8988T (cell line): ENCODE measurements at regions not wholly inside any gene's neighbourhood (a gene's known extent, or its start where the extent isn't known, plus 50 kb on each side); places are given as distances from the start of the nearest gene placed in this dataset.
"Not testable (repeated sequence)": the region's sequence is repeated elsewhere in the genome, so short reads cannot be mapped to it uniquely, and the experiment has no call there.

Source experiments
- DNase-seq: peaks from one replicate; pipeline ENCODE4 v3.0.0; 2011

GRCh38 chr15:96472681-96473080 lies 142.2 kb downstream of the NR2F2 start:
- no peak for DNase-seq

GRCh38 chr15:96473556-96473955 lies 143.1 kb downstream of the NR2F2 start:
- DNase-seq: no peak

- no peak for DNase-seq
Observed at GRCh38 chr15:96474231-96474664, 143.7 kb downstream of the NR2F2 start.

DNA sequence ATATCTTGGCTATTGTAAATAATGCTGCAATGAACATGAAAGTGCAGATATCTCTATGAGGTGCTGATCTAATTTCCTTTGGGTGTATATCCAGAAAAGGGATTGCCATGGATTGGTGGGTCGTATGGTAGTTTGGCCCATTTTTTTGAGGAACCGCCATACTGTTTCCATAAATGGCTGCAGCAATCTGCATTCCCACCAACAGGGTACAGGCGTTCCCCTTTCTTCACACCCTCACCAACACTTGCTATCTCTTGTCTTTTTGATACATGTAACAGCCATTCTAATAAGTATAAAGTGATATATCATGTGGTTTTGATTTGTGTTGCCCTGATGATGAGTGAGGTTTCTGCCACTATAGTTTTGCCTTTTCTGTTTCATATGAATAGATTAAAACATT lies 146.7 kb downstream of the NR2F2 start:
- no peak for DNase-seq

GRCh38 chr15:96484412-96484811 lies 153.9 kb downstream of the NR2F2 start:
- not testable (repeated sequence) for DNase-seq

DNA sequence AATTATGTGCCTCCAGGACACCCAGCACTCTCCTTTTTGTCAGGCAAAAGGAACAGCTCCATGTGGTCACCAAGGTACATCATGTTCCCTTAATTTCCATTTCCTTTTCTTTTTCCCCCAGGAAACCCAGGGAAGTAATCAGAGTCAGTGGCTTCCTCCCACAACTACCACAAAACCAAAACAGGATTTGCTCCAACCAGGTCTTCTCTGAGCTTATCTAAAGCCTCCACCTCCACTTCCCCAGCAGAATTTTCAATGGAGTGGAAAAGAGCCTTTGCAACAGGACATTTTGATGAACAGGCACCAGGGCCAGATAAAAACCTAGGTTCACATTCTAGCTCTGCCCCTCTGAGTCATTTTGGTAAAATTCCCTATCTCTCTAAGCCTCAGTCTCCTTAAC lies 154.3 kb downstream of the NR2F2 start:
- DNase-seq: no peak

DNA sequence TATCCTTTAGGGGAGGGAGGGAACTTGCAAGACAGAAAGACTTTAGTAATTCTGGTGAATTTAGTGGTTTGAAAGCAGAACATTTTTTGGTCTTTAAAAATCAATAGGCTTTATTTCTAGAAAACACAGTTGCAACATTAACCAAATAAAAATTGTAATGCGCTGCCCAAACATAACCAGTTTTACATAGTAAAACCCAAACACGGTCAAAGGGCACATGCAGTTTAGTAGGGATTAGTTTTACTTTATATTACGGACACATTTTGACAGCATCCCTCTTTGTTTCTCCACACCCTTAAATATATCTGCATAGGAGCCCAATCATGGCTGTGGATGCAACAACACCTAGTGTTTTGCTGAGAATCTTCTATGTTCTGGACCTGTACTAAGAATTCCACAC lies 156.7 kb downstream of the NR2F2 start:
- no peak for DNase-seq

DNA sequence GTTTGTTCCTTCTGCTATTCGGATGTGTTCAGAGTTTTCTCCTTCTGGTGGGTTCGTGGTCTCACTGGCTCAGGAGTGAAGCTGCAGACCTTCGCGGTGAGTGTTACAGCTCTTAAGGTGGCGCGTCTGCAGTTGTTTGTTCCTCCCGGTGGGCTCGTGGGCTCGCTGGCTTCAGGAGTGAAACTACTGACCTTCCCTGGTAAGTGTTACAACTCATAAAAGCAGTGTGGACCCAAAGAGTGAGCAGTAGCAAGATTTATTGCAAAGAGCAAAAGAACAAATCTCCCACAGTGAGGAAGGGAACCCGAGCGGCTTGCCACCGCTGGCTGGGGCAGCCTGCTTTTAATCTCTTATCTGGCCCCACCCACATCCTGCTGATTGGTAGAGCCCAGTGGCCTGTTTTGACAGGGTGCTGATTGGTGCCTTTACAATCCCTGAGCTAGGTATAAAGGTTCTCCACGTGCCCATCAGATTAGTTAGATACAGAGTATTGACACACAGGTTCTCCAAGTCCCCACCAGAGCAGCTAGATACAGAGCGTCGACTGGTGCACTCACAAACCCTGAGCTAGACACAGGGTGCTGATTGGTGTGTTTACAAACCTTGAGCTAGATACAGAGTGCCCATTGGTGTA lies 160.7 kb downstream of the NR2F2 start:
- DNase-seq: not testable (repeated sequence)

DNA sequence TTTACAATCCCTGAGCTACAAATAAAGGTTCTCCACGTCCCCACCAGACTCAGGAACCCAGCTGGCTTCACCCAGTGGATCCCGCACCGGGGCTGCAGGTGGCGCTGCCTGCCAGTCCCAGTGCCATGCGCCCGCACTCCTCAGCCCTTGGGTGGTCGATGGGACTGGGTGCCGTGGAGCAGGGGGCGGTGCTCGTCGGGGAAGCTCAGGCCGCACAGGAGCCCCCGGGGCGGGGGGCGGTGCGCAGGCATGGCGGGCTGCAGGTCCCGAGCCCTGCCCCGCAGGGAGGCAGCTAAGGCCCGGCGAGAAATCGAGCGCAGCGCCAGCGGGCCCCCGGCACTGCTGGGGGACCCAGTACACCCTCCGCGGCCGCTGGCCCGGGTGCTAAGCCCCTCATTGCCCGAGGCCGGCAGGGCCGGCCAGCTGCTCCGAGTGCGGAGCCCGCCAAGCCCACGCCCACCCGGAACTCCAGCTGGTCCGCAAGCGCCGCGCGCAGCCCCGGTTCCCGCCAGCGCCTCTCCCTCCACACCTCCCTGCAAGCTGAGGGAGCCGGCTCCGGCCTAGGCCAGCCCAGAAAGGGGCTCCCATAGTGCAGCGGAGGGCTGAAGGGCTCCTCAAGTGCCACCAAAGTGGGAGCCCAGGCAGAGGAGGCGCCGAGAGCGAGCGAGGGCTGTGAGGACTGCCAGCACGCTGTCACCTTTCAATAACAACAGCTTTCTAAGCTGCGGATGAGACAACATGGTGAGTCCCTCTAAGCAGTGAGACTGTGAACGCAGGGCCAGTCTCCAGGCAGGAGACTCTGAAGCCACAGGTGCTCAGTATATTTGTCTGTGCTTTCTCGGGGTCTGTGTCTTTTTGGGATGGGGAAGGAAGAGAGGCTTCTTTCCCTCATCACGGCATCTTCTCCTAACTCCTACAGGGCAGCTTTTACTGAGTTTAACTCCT lies 161.5 kb downstream of the NR2F2 start:
- DNase-seq: not testable (repeated sequence)

DNA sequence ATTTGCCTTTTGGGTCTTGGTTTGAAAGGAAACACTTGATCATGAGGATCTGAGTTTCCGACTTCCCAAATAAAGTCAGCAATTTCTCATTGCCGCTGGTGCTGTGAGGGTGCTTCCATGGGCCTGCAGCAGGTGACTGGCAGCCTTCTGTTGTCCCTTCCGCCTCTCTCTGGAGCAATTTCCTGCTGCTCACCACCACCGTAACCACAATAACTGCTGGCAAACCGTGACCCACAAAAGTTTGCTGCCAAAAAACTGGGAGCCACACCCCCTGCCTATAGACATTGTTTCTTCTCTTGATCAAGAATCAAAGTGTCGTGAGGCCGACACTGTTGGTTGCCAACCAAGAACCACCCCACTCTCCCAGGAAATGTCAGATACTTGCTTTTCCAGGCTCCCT lies 164.0 kb downstream of the NR2F2 start:
- DNase-seq: no peak

- no peak for DNase-seq
Observed at GRCh38 chr15:96495386-96495785, 164.9 kb downstream of the NR2F2 start.

GRCh38 chr15:96497951-96498350 lies 167.5 kb downstream of the NR2F2 start:
- no peak for DNase-seq

GRCh38 chr15:96500508-96500907 lies 170.0 kb downstream of the NR2F2 start:
- no peak for DNase-seq

DNA sequence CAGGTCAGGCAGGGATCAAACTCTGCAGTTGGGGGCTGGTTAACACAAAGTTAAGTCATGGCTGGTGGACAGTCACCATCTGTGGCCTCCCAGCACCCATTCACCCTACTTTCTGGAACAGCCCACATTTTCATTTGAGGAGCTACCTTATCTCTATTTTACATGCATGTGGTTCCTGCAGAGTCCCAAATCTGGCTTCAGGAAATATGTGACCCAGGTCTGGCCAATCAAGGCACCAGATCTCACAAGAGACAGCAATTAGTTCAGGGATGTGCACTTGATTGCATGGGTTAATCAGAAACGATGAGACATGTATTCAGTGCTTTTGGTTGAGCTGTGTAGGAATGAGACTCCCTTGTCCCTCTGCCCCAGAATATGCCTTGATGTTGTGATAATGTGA lies 170.9 kb downstream of the NR2F2 start:
- DNase-seq: no peak

GRCh38 chr15:96502196-96502595 lies 171.7 kb downstream of the NR2F2 start:
- no peak for DNase-seq

GRCh38 chr15:96503276-96503675 lies 172.8 kb downstream of the NR2F2 start:
- DNase-seq: no peak

GRCh38 chr15:96504371-96504770 lies 173.9 kb downstream of the NR2F2 start:
- no peak for DNase-seq

- DNase-seq: no peak
Observed at GRCh38 chr15:96505014-96505413, 174.5 kb downstream of the NR2F2 start.

- no peak for DNase-seq
Observed at GRCh38 chr15:96514607-96515285, 184.2 kb downstream of the NR2F2 start.

DNA sequence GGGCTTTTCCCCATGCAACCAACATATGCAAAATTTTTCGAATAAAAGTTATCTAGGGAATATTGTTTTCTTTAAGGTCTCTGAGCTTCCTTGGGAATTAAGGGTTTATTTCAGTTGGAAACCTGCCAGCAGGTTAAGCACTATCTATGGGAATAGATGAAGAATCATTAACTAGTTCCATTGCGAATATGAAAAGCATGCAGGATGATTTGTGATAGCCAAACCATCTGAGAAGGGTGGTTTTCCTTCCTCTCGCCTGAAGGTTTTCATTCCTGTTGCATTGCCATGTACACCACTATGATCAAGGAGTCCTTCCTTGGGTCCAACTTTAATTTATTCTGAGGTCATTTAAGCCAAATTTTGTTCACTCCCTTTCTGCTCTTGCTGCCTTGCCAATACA lies 184.9 kb downstream of the NR2F2 start:
- no peak for DNase-seq

DNA sequence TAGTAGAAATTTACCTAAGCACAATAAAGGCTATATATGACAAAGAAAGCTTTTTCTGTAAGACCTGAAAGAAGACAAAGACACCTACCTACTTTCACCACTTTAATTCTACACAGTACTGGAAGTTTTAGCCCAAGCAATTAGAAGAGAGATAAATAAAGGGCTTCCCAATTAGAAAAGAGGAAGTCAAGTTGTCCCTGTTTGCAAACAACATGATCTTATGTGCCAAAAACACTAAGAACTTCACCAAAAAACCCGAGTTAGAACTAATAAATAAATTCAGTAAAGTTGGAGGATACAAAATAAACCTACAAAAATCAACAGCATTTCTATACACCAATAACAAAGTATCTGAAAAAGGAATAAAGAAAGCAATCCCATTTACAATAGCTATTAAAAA lies 190.9 kb downstream of the NR2F2 start:
- no peak for DNase-seq

DNA sequence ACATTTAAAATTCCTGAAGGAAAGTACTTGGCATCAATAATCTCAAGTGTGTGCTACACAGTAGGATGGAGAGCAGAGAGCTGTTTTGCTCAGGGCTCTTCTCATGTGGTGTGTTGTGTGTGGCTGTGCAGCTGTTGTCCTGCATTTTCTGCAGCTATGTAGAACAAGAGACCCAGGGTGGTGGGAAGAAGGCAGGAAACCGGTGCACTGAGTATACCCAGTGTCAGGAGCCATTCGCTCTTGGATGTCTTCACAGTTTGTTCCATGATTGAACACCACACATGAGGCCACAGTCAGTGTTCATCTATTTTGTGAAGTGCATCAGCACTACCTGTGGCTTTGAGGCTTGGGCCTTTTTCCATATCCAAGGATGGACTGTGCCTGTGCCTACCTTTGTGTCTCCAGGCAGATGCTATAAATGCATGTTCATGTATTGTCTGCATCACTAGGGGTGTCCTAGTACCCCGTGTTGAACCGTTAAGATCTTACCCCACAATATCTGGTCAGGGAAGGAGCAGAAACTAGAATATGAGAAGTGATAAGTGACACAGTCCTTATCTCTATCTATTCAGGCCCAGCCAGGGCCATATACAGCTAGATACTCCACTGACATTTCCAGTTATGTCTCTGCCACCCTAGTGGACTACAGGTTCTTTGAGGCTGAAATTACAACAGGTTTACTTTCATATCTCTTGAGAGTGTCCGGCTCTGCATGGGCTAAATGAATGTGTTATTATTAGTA lies 194.3 kb downstream of the NR2F2 start:
- DNase-seq: no peak

DNA sequence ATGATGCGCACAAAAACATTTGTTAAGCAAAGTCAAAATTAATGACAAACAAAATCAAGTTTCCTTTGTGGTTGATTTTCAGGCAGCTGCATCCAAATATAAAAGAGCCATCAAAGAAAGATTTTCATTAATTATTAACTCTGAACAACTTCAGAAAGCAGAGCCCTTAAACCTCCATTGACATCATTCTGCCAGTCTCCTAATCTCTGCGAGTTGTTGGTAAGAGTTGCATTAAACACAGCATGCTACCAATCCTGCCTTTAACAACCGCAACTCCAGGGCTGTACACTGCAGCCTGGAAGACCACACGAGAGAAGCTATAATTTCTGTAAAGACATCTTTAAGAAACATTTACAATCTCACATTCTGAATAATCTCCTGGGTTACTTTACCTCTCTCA lies 204.6 kb downstream of the NR2F2 start:
- DNase-seq: no peak
